ENCODE measurements at regions not wholly inside any gene's neighbourhood (a gene's known extent, or its start where the extent isn't known, plus 50 kb on each side); places are given as distances from the start of the nearest gene placed in this dataset.

DNA sequence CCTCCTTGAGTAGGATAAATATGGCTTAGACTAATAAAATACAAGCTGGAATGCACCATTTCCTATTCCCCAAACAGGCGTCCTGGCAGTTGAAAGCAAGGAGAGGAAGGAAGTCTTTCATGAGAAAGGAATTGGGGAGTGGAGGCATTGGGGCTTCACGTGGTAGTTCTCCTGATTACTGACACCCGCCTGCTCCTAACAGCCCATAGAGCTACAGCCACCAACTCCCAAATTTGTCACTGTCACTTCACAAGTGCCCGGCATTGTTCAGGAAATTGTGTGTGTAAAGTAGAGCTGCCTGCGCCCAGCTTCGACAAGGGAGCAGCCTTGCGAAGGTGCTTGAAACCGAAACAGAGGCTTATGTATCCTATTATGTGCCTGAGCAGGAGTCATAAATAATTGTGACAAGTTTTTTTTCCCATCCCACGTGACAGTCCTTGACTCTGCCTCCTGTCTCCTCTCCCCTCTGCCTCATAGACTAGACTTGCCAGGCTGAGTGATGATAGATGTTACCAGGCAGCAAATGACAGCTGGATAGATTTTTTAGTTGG, 301.7 kb upstream of the ZFP64 start:
- no peak for TF ChIP-seq POLR2A (IDR thresholded peaks at IDR 0.05)
- TF ChIP-seq, protein P1, sequence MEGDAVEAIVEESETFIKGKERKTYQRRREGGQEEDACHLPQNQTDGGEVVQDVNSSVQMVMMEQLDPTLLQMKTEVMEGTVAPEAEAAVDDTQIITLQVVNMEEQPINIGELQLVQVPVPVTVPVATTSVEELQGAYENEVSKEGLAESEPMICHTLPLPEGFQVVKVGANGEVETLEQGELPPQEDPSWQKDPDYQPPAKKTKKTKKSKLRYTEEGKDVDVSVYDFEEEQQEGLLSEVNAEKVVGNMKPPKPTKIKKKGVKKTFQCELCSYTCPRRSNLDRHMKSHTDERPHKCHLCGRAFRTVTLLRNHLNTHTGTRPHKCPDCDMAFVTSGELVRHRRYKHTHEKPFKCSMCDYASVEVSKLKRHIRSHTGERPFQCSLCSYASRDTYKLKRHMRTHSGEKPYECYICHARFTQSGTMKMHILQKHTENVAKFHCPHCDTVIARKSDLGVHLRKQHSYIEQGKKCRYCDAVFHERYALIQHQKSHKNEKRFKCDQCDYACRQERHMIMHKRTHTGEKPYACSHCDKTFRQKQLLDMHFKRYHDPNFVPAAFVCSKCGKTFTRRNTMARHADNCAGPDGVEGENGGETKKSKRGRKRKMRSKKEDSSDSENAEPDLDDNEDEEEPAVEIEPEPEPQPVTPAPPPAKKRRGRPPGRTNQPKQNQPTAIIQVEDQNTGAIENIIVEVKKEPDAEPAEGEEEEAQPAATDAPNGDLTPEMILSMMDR (IDR thresholded peaks at IDR 0.05): no peak

Data from tibial nerve (tissue), 3 donors.